Suprapubic skin (tissue), 4 donors: ENCODE measurements at regions not wholly inside any gene's neighbourhood (a gene's known extent, or its start where the extent isn't known, plus 50 kb on each side); places are given as distances from the start of the nearest gene placed in this dataset.

Source experiments
- DNase-seq, 2 donors: peaks; one replicate each; pipeline ENCODE4 v3.0.0-alpha.2; 2019; ENCODE audit warnings: low spot score in 2 of 2
- H3K27ac ChIP-seq: fragments of 200-600 bp; sonication (generic); one replicate; pipeline ENCODE4 v1.5.1; 2019
- H3K27me3 ChIP-seq: fragments of 200-600 bp; sonication (generic); one replicate; pipeline ENCODE4 v1.5.1; 2019
- H3K36me3 ChIP-seq: fragments of 200-600 bp; sonication (generic); one replicate; pipeline ENCODE4 v1.5.1; 2019
- H3K4me1 ChIP-seq: fragments of 200-600 bp; sonication (generic); one replicate; pipeline ENCODE4 v1.5.1; 2019
- H3K4me3 ChIP-seq: fragments of 200-600 bp; sonication (generic); one replicate; pipeline ENCODE4 v1.5.1; 2019; ENCODE audit warnings: mild to moderate bottlenecking
- H3K9me3 ChIP-seq: fragments of 200-600 bp; sonication (generic); one replicate; pipeline ENCODE4 v1.5.1; 2019
- EP300 ChIP-seq: sonication (generic); formaldehyde crosslinking; IDR thresholded peaks from one replicate; pipeline ENCODE4 v1.6.1; 2017; ENCODE audit warnings: antibody characterized with exemption
- POLR2A ChIP-seq, 2 donors: fragments of 450-650 bp; IDR thresholded peaks; one replicate each; pipeline ENCODE4 v1.6.1; 2017; ENCODE audit warnings: antibody characterized with exemption in 2 of 2, mild to moderate bottlenecking in 2 of 2, moderate library complexity in 2 of 2
- POLR2AphosphoS5 ChIP-seq, 3 donors: sonication (generic); formaldehyde crosslinking; IDR thresholded peaks; one replicate each; pipeline ENCODE4 v1.6.1; 2017; ENCODE audit warnings: antibody characterized with exemption in 3 of 3
- WGBS: methylation state at CpG from one replicate; pipeline ENCODE4 v1.1.5; 2018; 5-methylcytosine and 5-hydroxymethylcytosine counted together
- TF ChIP-seq, protein P1 (sequence below), 2 donors: fragments of 200-600 bp in 1 of 2; fragments of 450-650 bp in 1 of 2; sonication (generic) in 1 of 2; IDR thresholded peaks; one replicate each; pipeline ENCODE4 v1.5.1; 2016 to 2019; ENCODE audit warnings: antibody characterized with exemption in 2 of 2, mild to moderate bottlenecking in 1 of 2, moderate library complexity in 1 of 2

DNA sequence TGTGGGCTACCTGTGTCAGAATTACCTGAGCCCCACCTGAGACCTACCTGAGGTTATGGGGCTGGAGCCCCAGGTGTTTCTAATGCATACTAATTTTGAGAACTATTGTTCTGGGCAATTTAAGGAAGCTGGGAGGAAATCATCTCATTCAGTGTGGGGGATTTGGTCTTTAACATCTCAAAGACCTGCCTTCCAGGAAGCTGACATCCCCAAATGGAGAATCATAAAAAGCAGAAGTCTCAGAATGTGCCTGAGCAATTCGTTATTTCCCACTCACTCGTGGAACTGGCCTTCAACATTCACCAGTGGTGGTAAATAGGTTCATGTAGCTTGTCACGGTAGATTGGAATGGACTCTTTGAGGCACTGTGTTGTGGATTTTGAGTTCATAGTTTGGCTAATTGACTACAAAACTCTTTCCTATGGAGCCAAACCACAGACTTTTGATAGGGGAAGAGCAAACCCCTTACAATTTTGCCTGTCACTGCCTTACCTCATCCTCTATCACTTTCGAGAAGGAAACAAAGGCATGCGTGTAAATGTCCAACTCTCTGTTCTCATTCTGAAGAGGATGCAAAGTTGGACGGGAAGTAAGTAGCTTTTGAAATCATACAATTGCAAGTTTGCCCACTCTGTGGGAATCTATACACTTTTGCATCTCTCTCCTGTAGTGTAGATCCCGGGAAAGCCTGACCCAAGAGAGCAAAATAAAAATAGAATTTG lies 521.0 kb upstream of the MDFIC2 start:
- no peaks in the 10 kb centered on the region for H3K9me3 ChIP-seq
- no peaks in the 10 kb centered on the region for H3K36me3 ChIP-seq
- 70% methylated on average over 7 of the region's 7 CpGs for WGBS
- TF ChIP-seq, protein P1, sequence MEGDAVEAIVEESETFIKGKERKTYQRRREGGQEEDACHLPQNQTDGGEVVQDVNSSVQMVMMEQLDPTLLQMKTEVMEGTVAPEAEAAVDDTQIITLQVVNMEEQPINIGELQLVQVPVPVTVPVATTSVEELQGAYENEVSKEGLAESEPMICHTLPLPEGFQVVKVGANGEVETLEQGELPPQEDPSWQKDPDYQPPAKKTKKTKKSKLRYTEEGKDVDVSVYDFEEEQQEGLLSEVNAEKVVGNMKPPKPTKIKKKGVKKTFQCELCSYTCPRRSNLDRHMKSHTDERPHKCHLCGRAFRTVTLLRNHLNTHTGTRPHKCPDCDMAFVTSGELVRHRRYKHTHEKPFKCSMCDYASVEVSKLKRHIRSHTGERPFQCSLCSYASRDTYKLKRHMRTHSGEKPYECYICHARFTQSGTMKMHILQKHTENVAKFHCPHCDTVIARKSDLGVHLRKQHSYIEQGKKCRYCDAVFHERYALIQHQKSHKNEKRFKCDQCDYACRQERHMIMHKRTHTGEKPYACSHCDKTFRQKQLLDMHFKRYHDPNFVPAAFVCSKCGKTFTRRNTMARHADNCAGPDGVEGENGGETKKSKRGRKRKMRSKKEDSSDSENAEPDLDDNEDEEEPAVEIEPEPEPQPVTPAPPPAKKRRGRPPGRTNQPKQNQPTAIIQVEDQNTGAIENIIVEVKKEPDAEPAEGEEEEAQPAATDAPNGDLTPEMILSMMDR (IDR thresholded peaks at IDR 0.05) = no peak
- no peak for TF ChIP-seq POLR2AphosphoS5 (IDR thresholded peaks at IDR 0.05)
- TF ChIP-seq POLR2A (IDR thresholded peaks at IDR 0.05) = no peak
- no peak for TF ChIP-seq EP300
- no peaks in the 10 kb centered on the region for H3K27me3 ChIP-seq
- H3K4me1 ChIP-seq = peaks cover 8% of the 10 kb centered on the region
- no peak overlapping the region for H3K4me3 ChIP-seq
- H3K27ac ChIP-seq = no peak overlapping the region
- DNase-seq = no peak

DNA sequence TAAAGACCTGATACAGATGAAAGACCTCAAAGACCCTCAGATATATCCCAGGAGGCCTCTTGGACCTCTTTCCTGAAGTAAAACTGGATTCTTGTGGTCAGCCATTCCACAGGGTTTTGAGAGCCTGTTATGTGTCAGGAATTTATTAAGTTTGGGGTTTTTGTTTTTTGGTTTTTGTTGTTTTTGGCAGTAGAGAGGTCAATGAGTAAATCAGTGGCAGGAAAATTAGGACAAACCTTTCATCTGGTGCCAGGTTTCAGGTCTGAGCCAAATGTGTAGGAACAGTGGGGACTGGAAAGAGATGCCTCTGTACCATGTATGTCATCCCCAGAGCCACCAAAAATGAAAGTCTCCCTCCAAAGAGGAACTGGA lies 520.4 kb upstream of the MDFIC2 start:
- Histone ChIP-seq H3K27ac (peak overlapping the region; percentile 24), H3K36me3 (no peaks in the 10 kb centered on the region), H3K9me3 (no peaks in the 10 kb centered on the region), H3K4me3 (no peak overlapping the region), H3K27me3 (no peaks in the 10 kb centered on the region), H3K4me1 (peaks cover 8% of the 10 kb centered on the region)
- TF ChIP-seq, protein P1 (IDR thresholded peaks at IDR 0.05) = no peak
- no peak for TF ChIP-seq POLR2A (IDR thresholded peaks at IDR 0.05)
- TF ChIP-seq EP300 = no peak
- no peak for TF ChIP-seq POLR2AphosphoS5 (IDR thresholded peaks at IDR 0.05)
- no peak for DNase-seq

DNA sequence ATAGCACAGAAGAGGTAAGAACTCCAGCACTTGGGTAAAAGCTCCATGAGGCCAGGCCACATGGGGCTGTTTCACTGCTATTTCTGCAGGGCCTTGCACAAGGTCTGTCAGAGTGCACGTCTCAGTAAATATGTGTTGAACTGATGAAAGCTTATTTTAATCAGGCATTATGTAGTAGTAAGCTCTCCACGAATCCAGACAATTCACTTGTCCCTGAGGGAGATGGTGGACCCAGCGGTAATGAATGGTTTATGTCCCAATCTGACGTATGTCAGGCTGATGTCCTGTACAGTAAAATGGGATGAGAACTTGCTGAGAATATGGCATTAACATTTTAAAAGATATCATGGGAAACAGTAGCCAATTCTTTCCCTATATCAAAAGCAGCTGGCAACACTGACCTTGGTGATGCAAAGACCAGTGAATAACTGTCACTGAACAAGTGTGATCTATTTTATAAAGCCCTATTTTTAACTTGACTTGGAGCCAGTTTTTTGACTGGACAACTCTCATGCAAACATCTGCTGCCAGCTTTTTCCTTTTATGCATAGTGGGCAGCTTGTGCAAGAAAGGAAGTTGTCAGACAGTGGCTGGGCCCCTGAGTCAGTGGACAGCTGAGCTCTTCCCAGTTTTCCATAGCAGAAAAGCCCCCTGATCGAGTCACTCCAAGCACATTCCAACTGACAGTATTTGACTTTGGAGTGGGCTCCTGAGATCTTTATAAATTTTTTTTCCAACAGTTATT lies 519.8 kb upstream of the MDFIC2 start:
- TF ChIP-seq POLR2A (IDR thresholded peaks at IDR 0.05) (no peak), POLR2AphosphoS5 (IDR thresholded peaks at IDR 0.05) (no peak), EP300 (no peak)
- TF ChIP-seq, protein P1 (IDR thresholded peaks at IDR 0.05) = no peak
- H3K27ac ChIP-seq = peak overlapping the region; percentile 24
- H3K36me3 ChIP-seq = no peaks in the 10 kb centered on the region
- DNase-seq = no peak
- 56% methylated on average over 5 of the region's 5 CpGs for WGBS
- H3K27me3 ChIP-seq = no peaks in the 10 kb centered on the region
- H3K9me3 ChIP-seq = no peaks in the 10 kb centered on the region
- H3K4me1 ChIP-seq = peaks cover 8% of the 10 kb centered on the region
- no peak overlapping the region for H3K4me3 ChIP-seq

DNA sequence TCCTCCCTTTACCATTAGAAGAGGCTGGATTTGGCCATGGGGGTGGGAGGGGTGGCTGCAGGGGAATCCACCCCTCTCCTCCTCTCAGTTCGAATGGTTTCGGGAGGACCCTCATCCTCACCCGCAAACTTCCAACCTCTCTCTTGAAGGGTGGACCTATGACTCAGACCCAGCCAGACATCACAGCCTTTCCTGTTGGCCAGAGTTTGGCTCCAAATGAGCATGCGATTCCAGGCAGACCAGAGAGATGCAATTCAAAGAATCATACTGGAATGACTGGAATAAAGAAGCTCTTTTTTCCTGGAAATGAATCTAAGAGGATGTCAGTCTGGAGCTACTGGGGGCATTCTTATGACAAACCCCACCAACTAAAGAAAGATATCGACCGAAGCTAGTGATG lies 516.7 kb upstream of the MDFIC2 start:
- no peaks in the 10 kb centered on the region for H3K9me3 ChIP-seq
- no peaks in the 10 kb centered on the region for H3K36me3 ChIP-seq
- no peak for DNase-seq
- no peak for TF ChIP-seq POLR2A (IDR thresholded peaks at IDR 0.05)
- TF ChIP-seq, protein P1 (IDR thresholded peaks at IDR 0.05) = no peak
- no peak for TF ChIP-seq POLR2AphosphoS5 (IDR thresholded peaks at IDR 0.05)
- TF ChIP-seq EP300 = no peak
- WGBS = 73% methylated on average over 6 of the region's 6 CpGs
- H3K27ac ChIP-seq = no peak overlapping the region
- H3K27me3 ChIP-seq = no peaks in the 10 kb centered on the region
- peaks cover 8% of the 10 kb centered on the region for H3K4me1 ChIP-seq
- H3K4me3 ChIP-seq = no peak overlapping the region

DNA sequence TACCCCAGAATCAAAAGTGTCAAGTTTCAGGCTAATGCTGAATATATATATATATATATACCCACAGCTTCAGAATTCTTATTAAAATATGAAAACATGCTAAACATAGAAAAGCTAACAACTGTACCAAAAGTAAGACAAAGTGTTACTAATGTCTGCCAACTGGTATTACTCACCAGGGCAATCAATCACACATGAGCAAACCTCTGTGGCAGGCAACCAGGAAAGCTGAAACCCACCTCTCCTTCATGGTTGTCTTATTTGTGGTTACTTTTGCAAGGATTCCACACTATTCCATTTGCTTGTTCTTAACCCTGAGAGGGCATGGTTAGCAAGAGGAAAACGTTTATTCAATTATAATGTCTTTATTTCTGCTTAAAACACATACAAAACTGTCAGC lies 512.3 kb upstream of the MDFIC2 start:
- Histone ChIP-seq H3K9me3 (no peaks in the 10 kb centered on the region), H3K27me3 (no peaks in the 10 kb centered on the region), H3K36me3 (no peaks in the 10 kb centered on the region), H3K4me3 (no peak overlapping the region), H3K27ac (no peak overlapping the region), H3K4me1 (no peaks in the 10 kb centered on the region)
- 35% methylated on average over 1 of the region's 1 CpG for WGBS
- no peak for TF ChIP-seq POLR2AphosphoS5 (IDR thresholded peaks at IDR 0.05)
- TF ChIP-seq, protein P1 (IDR thresholded peaks at IDR 0.05) = no peak
- TF ChIP-seq EP300 = no peak
- TF ChIP-seq POLR2A (IDR thresholded peaks at IDR 0.05) = no peak
- DNase-seq = no peak
